H9 (cell line): ENCODE measurements at regions not wholly inside any gene's neighbourhood (a gene's known extent, or its start where the extent isn't known, plus 50 kb on each side); places are given as distances from the start of the nearest gene placed in this dataset.

Experiments
- DNase-seq: peaks from one replicate; pipeline ENCODE4 v3.0.0-alpha.2; 2017
- H2AFZ ChIP-seq: one replicate; pipeline ENCODE4 v1.6.1; 2013; ENCODE audit warnings: mild to moderate bottlenecking, low read length, control low read depth, moderate library complexity
- H2AK5ac ChIP-seq: 2 replicates; pipeline ENCODE4 v1.6.1; 2013; ENCODE audit warnings: low read length, control low read depth, mixed read lengths; ENCODE audit not compliant: insufficient read length
- H2BK120ac ChIP-seq: one replicate; pipeline ENCODE4 v1.6.1; 2013; ENCODE audit warnings: low read depth, mild to moderate bottlenecking, low read length, control low read depth, inconsistent platforms; ENCODE audit not compliant: poor library complexity, severe bottlenecking
- H2BK12ac ChIP-seq: 2 replicates; pipeline ENCODE4 v1.6.1; 2013; ENCODE audit warnings: low read length, control low read depth, mixed read lengths, low read depth; ENCODE audit not compliant: insufficient read length
- H2BK15ac ChIP-seq: 2 replicates; pipeline ENCODE4 v1.6.1; 2013; ENCODE audit warnings: low read depth, low read length, control low read depth
- H2BK20ac ChIP-seq: one replicate; pipeline ENCODE4 v1.6.1; 2013; ENCODE audit warnings: low read depth, mild to moderate bottlenecking, low read length, control low read depth, inconsistent platforms; ENCODE audit not compliant: poor library complexity, severe bottlenecking
- H2BK5ac ChIP-seq: 2 replicates; pipeline ENCODE4 v1.6.1; 2013; ENCODE audit warnings: low read length, control low read depth, mixed read lengths; ENCODE audit not compliant: insufficient read length
- H3K14ac ChIP-seq: 2 replicates; pipeline ENCODE4 v1.6.1; 2013; ENCODE audit warnings: low read length, control low read depth; ENCODE audit not compliant: insufficient read depth
- H3K18ac ChIP-seq: 2 replicates; pipeline ENCODE4 v1.6.1; 2013; ENCODE audit warnings: low read depth, mild to moderate bottlenecking, mixed read lengths, low read length, control low read depth; ENCODE audit not compliant: insufficient read length
- H3K23ac ChIP-seq: 2 replicates; pipeline ENCODE4 v1.6.1; 2013; ENCODE audit warnings: low read length, control low read depth, mixed read lengths, low read depth; ENCODE audit not compliant: insufficient read length
- H3K23me2 ChIP-seq: 2 replicates; pipeline ENCODE4 v1.6.1; 2013; ENCODE audit warnings: low read depth, mild to moderate bottlenecking, mixed read lengths, low read length, control low read depth; ENCODE audit not compliant: insufficient read length, poor library complexity, severe bottlenecking
- H3K27ac ChIP-seq: 2 replicates; pipeline ENCODE4 v1.5.1; 2013; ENCODE audit warnings: low read length, control low read depth, mixed read lengths, low read depth; ENCODE audit not compliant: insufficient read length
- H3K27me3 ChIP-seq: 2 replicates; pipeline ENCODE4 v1.6.1; 2013; ENCODE audit warnings: low read length, control low read depth, inconsistent platforms; ENCODE audit not compliant: insufficient read depth
- H3K4ac ChIP-seq: 2 replicates; pipeline ENCODE4 v1.6.1; 2013; ENCODE audit warnings: low read depth, mild to moderate bottlenecking, control low read depth, inconsistent platforms, low read length, moderate library complexity
- H3K4me1 ChIP-seq: 2 replicates; pipeline ENCODE4 v1.6.1; 2013; ENCODE audit warnings: low read length, control low read depth, inconsistent platforms; ENCODE audit not compliant: insufficient read depth
- H3K4me2 ChIP-seq: 2 replicates; pipeline ENCODE4 v1.6.1; 2013; ENCODE audit warnings: low read length, control low read depth, mixed read lengths; ENCODE audit not compliant: insufficient read length, insufficient read depth
- H3K56ac ChIP-seq: 2 replicates; pipeline ENCODE4 v1.6.1; 2013; ENCODE audit warnings: low read depth, mild to moderate bottlenecking, mixed read lengths, low read length, control low read depth; ENCODE audit not compliant: insufficient read length
- H3K79me1 ChIP-seq: 2 replicates; pipeline ENCODE4 v1.6.1; 2013; ENCODE audit warnings: low read depth, mild to moderate bottlenecking, moderate library complexity, low read length, control low read depth, inconsistent platforms; ENCODE audit not compliant: insufficient read depth, poor library complexity, severe bottlenecking
- H3K79me2 ChIP-seq: 2 replicates; pipeline ENCODE4 v1.6.1; 2013; ENCODE audit warnings: low read length, control low read depth, inconsistent platforms; ENCODE audit not compliant: insufficient read depth
- H3K9ac ChIP-seq: 2 replicates; pipeline ENCODE4 v1.6.1; 2013; ENCODE audit warnings: low read length, control low read depth, mixed read lengths; ENCODE audit not compliant: insufficient read length; ENCODE audit errors: extremely low read depth
- H3K9me3 ChIP-seq: one replicate; pipeline ENCODE4 v1.6.1; 2013; ENCODE audit warnings: low read depth, low read length, inconsistent platforms; ENCODE audit not compliant: control insufficient read depth
- H3T11ph ChIP-seq: one replicate; pipeline ENCODE4 v1.6.1; 2013; ENCODE audit warnings: mild to moderate bottlenecking, low read length, control low read depth, inconsistent platforms
- H4K20me1 ChIP-seq: one replicate; pipeline ENCODE4 v1.6.1; 2013; ENCODE audit not compliant: control insufficient read depth, insufficient read length, insufficient read depth
- H4K5ac ChIP-seq: 2 replicates; pipeline ENCODE4 v1.6.1; 2013; ENCODE audit warnings: low read depth, mild to moderate bottlenecking, mixed read lengths, low read length, control low read depth; ENCODE audit not compliant: insufficient read length
- H4K8ac ChIP-seq: replicated peaks from 2 replicates; pipeline ENCODE4 v1.6.1; 2013; ENCODE audit warnings: low read length, control low read depth, mixed read lengths, low read depth; ENCODE audit not compliant: insufficient read length
- H4K91ac ChIP-seq: 2 replicates; pipeline ENCODE4 v1.6.1; 2013; ENCODE audit warnings: low read depth, mild to moderate bottlenecking, moderate library complexity, mixed read lengths, low read length, control low read depth; ENCODE audit not compliant: insufficient read length
- H3K27ac Mint-ChIP-seq, 3 experiments: 2 replicates in 2 of 3; 3 replicates in 1 of 3; pipeline ENCODE4 v1.8.0; 2020 to 2021; ENCODE audit warnings: mixed read lengths in 3 of 3, mild to moderate bottlenecking in 1 of 3, moderate library complexity in 1 of 3
- H3K27me3 Mint-ChIP-seq: 2 replicates; pipeline ENCODE4 v1.8.0; 2021; ENCODE audit warnings: low read depth, mild to moderate bottlenecking, moderate library complexity, mixed read lengths
- H3K36me3 Mint-ChIP-seq, 3 experiments: 2 replicates in 2 of 3; 3 replicates in 1 of 3; pipeline ENCODE4 v1.8.0; 2020 to 2021; ENCODE audit warnings: low read depth in 3 of 3, mixed read lengths in 3 of 3; ENCODE audit not compliant: insufficient read depth in 1 of 3
- H3K4me1 Mint-ChIP-seq, 2 experiments: 2 replicates each; pipeline ENCODE4 v1.8.0; 2020; ENCODE audit warnings: mixed read lengths in 2 of 2
- H3K4me3 Mint-ChIP-seq, 2 experiments: 2 replicates in 1 of 2; 3 replicates in 1 of 2; pipeline ENCODE4 v1.8.0; 2020 to 2021; ENCODE audit warnings: mild to moderate bottlenecking in 2 of 2, mixed read lengths in 2 of 2, moderate library complexity in 1 of 2
- H3K9me3 Mint-ChIP-seq, 2 experiments: 2 replicates in 1 of 2; 3 replicates in 1 of 2; pipeline ENCODE4 v1.8.0; 2020; ENCODE audit warnings: mild to moderate bottlenecking in 2 of 2, mixed read lengths in 2 of 2, moderate library complexity in 1 of 2
- CTCF ChIP-seq: fragments of 200-600 bp; sonication (generic); conservative IDR thresholded peaks from 3 replicates; pipeline ENCODE4 v1.8.0; 2021; ENCODE audit warnings: antibody characterized with exemption, mild to moderate bottlenecking
- WGBS: extraction: QIAGEN DNeasy Blood & Tissue Kit; methylation state at CpG from one replicate; pipeline ENCODE4 v1.1.7; 2013; ENCODE audit warnings: missing lambda C conversion rate, low lambda C conversion rate, mixed read lengths; ENCODE audit not compliant: insufficient read length; ENCODE audit errors: extremely low coverage; 5-methylcytosine and 5-hydroxymethylcytosine counted together

- H4K8ac ChIP-seq = no peak overlapping the region
- no peaks in the 10 kb centered on the region for H3K79me2 ChIP-seq
- no peaks in the 10 kb centered on the region for H3K79me1 ChIP-seq
- no peak overlapping the region for H3K14ac ChIP-seq
- H3K27me3 ChIP-seq = no peaks in the 10 kb centered on the region
- H3K4ac ChIP-seq = no peak overlapping the region
- TF ChIP-seq CTCF = no peak
- H3K23me2 ChIP-seq = no peaks in the 10 kb centered on the region
- no peak overlapping the region for H4K91ac ChIP-seq
- H3K27ac ChIP-seq = no peak overlapping the region
- no peaks in the 10 kb centered on the region for H4K20me1 ChIP-seq
- H3K36me3 Mint-ChIP-seq = peaks cover 2 to 11% (median 7%) of the 10 kb centered on the region in 3 experiments; a peak in 6 of 7 replicates
- no peak overlapping the region for H3K56ac ChIP-seq
- H3K4me1 ChIP-seq = no peaks in the 10 kb centered on the region; the same call in 1 of the 2 replicates
- no CpG with 5 or more reads among the region's 4 CpGs for WGBS
- H3K4me3 Mint-ChIP-seq = no peak overlapping the region
- no peak overlapping the region for H3K4me2 ChIP-seq
- H3K27me3 Mint-ChIP-seq = no peaks in the 10 kb centered on the region
- H3K27ac Mint-ChIP-seq = no peak overlapping the region; a peak in 1 of 7 replicates
- peaks cover 4 to 11% of the 10 kb centered on the region in 2 experiments; a peak in 3 of 5 replicates for H3K9me3 Mint-ChIP-seq
- no peak overlapping the region for H3K9ac ChIP-seq
- no peak overlapping the region for H3T11ph ChIP-seq
- DNase-seq = no peak
- H2BK120ac ChIP-seq = no peak overlapping the region
- H2BK15ac ChIP-seq = no peak overlapping the region
- H3K23ac ChIP-seq = no peak overlapping the region
- H3K18ac ChIP-seq = no peak overlapping the region
- H2AK5ac ChIP-seq = no peak overlapping the region
- H3K9me3 ChIP-seq = no peaks in the 10 kb centered on the region
- H2BK5ac ChIP-seq = no peak overlapping the region
- H3K4me1 Mint-ChIP-seq = peaks cover 15 to 19% of the 10 kb centered on the region in 2 experiments
- no peak overlapping the region for H2BK12ac ChIP-seq
- H2BK20ac ChIP-seq = no peak overlapping the region
- H2AFZ ChIP-seq = no peak overlapping the region
- no peak overlapping the region for H4K5ac ChIP-seq
Observed at GRCh38 chr14:51473351-51473750, 178.4 kb upstream of the FRMD6 start.
